ENCODE measurements at regions not wholly inside any gene's neighbourhood (a gene's known extent, or its start where the extent isn't known, plus 50 kb on each side); places are given as distances from the start of the nearest gene placed in this dataset.

GRCh38 chr7:67962863-67963262 lies 966.2 kb downstream of the TYW1 start:
- Histone ChIP-seq H3K9ac (ENCODE audit: insufficient read depth, low read length) (no peak overlapping the region), H3K4me2 (ENCODE audit: extremely low read depth, insufficient read depth, low read length) (no peak overlapping the region), H3K9me3 (ENCODE audit: control insufficient read depth, insufficient read depth, low read depth, low read length) (no peaks in the 10 kb centered on the region), H3K27me3 (ENCODE audit: control insufficient read depth, insufficient read depth, low read length) (no peaks in the 10 kb centered on the region), H3K27ac (ENCODE audit: insufficient read depth, low read length) (no peak overlapping the region), H2AFZ (ENCODE audit: low read length) (no peak overlapping the region), H3K4me1 (ENCODE audit: control insufficient read depth, extremely low read depth, insufficient read depth, low read length) (no peaks in the 10 kb centered on the region), H3K79me2 (ENCODE audit: control insufficient read depth, insufficient read depth, low read length) (no peaks in the 10 kb centered on the region), H4K20me1 (ENCODE audit: control insufficient read depth, extremely low read depth, insufficient read depth, low read length) (no peaks in the 10 kb centered on the region), H3K4me3 (replicated peaks in 1 of 4; ENCODE audit: control extremely low read depth in 1 of 4, insufficient read depth in 1 of 4, low read depth in 3 of 4, low read length in 4 of 4) (no peak overlapping the region), H3K36me3 (ENCODE audit: control insufficient read depth, insufficient read depth, low read length) (no peaks in the 10 kb centered on the region)
- no peak for TF ChIP-seq EZH2 (IDR thresholded peaks at IDR 0.05; ENCODE audit: low read length, missing control alignments)
- no peak for TF ChIP-seq CTCF (conservative IDR thresholded peaks at IDR 0.05 in 1 of 2, IDR thresholded peaks at IDR 0.05 in 1 of 2; ENCODE audit: low read depth in 1 of 2, low read length in 2 of 2)
- DNase-seq (ENCODE audit: low read depth in 2 of 2), result no peak

- Histone ChIP-seq H3K9ac (ENCODE audit: insufficient read depth, low read length) (no peak overlapping the region), H3K79me2 (ENCODE audit: control insufficient read depth, insufficient read depth, low read length) (no peaks in the 10 kb centered on the region), H3K4me3 (replicated peaks in 1 of 4; ENCODE audit: control extremely low read depth in 1 of 4, insufficient read depth in 1 of 4, low read depth in 3 of 4, low read length in 4 of 4) (no peak overlapping the region), H2AFZ (ENCODE audit: low read length) (no peak overlapping the region), H3K4me2 (ENCODE audit: extremely low read depth, insufficient read depth, low read length) (no peak overlapping the region), H3K9me3 (ENCODE audit: control insufficient read depth, insufficient read depth, low read depth, low read length) (no peaks in the 10 kb centered on the region), H3K27ac (ENCODE audit: insufficient read depth, low read length) (no peak overlapping the region), H4K20me1 (ENCODE audit: control insufficient read depth, extremely low read depth, insufficient read depth, low read length) (no peaks in the 10 kb centered on the region), H3K4me1 (ENCODE audit: control insufficient read depth, extremely low read depth, insufficient read depth, low read length) (no peaks in the 10 kb centered on the region), H3K27me3 (ENCODE audit: control insufficient read depth, insufficient read depth, low read length) (no peaks in the 10 kb centered on the region), H3K36me3 (ENCODE audit: control insufficient read depth, insufficient read depth, low read length) (no peaks in the 10 kb centered on the region)
- DNase-seq (ENCODE audit: low read depth in 2 of 2), result no peak
- TF ChIP-seq EZH2 (IDR thresholded peaks at IDR 0.05; ENCODE audit: low read length, missing control alignments) (no peak), CTCF (conservative IDR thresholded peaks at IDR 0.05 in 1 of 2, IDR thresholded peaks at IDR 0.05 in 1 of 2; ENCODE audit: low read depth in 1 of 2, low read length in 2 of 2) (no peak)
Measured at GRCh38 chr7:67976490-67976889, 979.9 kb downstream of the TYW1 start.

- Histone ChIP-seq H3K27me3 (ENCODE audit: control insufficient read depth, insufficient read depth, low read length) (no peaks in the 10 kb centered on the region), H3K4me1 (ENCODE audit: control insufficient read depth, extremely low read depth, insufficient read depth, low read length) (no peaks in the 10 kb centered on the region), H3K4me3 (replicated peaks in 1 of 4; ENCODE audit: control extremely low read depth in 1 of 4, insufficient read depth in 1 of 4, low read depth in 3 of 4, low read length in 4 of 4) (no peak overlapping the region), H2AFZ (ENCODE audit: low read length) (no peak overlapping the region), H3K9ac (ENCODE audit: insufficient read depth, low read length) (no peak overlapping the region), H3K36me3 (ENCODE audit: control insufficient read depth, insufficient read depth, low read length) (no peaks in the 10 kb centered on the region), H3K79me2 (ENCODE audit: control insufficient read depth, insufficient read depth, low read length) (no peaks in the 10 kb centered on the region), H3K27ac (ENCODE audit: insufficient read depth, low read length) (no peak overlapping the region), H4K20me1 (ENCODE audit: control insufficient read depth, extremely low read depth, insufficient read depth, low read length) (no peaks in the 10 kb centered on the region), H3K9me3 (ENCODE audit: control insufficient read depth, insufficient read depth, low read depth, low read length) (no peaks in the 10 kb centered on the region), H3K4me2 (ENCODE audit: extremely low read depth, insufficient read depth, low read length) (no peak overlapping the region)
- no peak for TF ChIP-seq CTCF (conservative IDR thresholded peaks at IDR 0.05 in 1 of 2, IDR thresholded peaks at IDR 0.05 in 1 of 2; ENCODE audit: low read depth in 1 of 2, low read length in 2 of 2)
- TF ChIP-seq EZH2 (IDR thresholded peaks at IDR 0.05; ENCODE audit: low read length, missing control alignments), result no peak
- DNase-seq (ENCODE audit: low read depth in 2 of 2), result no peak
Measured at GRCh38 chr7:67983486-67983885, 986.9 kb downstream of the TYW1 start.

Measured in fibroblast of lung (primary cell).